GM19324 (cell line): ENCODE measurements at regions not wholly inside any gene's neighbourhood (a gene's known extent, or its start where the extent isn't known, plus 50 kb on each side); places are given as distances from the start of the nearest gene placed in this dataset.

ENCODE experiments used
- ATAC-seq: cut with Tn5 transposase; IDR thresholded peaks from one replicate; pipeline ENCODE4 v1.9.1; 2021; ENCODE audit warnings: mild to moderate bottlenecking, moderate library complexity; ENCODE audit not compliant: unreplicated experiment, low FRiP score

DNA sequence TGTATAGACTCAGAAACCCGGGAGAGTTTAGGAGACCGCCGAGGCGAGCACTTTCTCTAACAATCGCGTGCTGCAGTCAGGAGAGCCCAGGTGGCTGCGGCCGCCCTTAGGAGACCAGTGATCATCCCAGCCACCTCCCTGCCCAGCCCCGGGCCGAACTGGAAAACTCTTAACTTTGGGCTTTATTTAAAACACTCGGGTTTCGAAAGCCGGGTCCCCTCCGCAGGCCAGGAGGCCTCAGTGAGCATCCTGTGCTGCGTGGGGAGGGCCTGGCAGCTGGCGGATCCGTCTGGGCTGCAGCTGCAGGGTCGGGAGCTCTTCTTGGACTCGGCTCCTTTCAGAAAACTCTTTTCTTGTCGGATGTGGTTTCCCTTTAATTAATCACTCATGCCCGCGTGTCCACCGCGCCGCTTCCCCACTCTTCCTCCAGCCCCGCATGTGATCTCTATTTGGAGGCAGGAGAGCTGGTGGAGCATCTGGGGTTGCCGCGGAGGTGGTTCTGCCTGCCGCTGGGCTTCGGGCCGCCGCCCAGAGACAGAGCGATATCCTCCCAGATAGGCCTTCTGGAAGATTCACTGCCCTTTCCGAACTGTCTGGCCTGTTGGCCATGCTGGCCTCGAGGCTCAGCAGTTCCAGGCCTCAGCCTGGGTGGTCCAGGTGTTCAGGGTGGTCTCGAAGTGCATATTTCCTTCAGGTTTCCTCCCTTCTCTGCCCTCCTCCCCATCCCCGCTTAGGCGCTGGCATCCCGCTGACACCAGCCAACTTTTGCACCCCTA is 59.5 kb downstream of the TMEM174 start:
- ATAC-seq: no peak

DNA sequence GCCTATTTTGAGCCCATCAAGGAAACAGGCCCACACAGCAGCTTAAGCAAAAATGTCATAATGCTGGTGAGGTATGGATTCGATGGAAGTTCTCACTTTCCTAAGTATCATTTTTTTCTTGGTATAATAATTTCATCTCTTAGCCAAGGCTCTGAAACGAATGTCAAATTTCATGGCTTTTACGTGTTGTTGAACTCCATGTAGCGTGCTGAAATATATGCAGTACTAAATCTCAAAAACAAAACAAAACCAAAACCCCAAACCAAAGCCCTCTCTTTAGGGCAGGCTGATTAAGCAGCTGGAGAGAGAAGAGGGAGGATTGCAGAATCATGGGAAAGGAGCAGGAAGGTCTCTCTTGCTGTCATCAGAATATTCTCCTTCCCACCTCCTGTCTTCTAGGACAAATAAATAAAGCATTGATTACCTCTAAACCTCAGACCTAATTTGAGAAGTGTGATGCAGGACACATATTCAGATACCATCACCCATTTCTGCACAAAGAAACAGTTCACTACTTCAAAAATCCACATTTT is 58.3 kb downstream of the TMEM174 start:
- ATAC-seq: no peak

DNA sequence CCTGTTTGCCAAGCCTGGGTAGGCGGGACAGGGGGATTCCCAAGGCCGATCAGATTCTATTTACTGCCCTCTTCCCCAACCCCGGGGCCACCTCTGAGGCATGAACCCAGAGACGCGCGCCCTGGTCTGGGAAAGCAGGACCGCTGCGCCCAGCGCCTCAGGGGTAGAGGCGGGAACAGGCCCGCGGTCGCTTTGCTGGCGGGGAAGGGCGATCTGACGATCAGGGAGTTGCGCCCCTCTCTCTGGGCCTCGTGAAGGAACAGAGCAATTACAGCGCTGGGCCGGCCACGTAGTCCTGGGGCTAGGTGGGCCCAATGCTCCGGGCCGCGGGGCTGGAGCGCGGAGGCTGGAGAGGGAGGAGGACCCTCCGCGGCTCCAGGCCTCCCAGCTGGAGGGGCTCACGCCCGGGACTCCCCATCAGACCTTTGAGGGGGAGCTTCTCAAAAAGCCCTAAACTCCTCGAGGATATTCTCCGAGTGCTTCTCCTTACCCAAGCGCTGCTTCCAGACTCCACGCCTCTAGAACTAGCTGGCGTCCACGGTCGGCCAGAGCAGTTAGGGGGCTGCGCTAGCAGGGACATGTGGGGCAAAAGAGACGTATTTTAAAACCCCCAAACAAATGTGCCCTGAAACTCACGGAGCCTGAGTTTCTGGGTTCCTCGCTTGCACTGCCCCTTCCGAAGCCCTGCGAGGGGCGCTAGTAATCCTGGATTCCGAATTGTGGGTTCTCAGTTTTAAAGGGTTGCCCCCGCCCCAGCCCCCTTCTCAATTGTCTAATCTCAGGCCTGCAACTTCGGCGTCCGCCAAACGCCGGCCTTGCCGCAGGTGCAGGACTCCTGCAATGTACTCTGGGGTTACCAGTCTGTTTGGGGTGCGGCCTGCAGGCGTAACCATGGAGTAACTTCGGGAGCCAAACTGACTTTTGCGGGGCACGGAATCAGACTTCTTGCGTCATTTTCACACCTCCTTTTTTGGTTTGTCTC is 57.6 kb downstream of the TMEM174 start:
- no peak for ATAC-seq

DNA sequence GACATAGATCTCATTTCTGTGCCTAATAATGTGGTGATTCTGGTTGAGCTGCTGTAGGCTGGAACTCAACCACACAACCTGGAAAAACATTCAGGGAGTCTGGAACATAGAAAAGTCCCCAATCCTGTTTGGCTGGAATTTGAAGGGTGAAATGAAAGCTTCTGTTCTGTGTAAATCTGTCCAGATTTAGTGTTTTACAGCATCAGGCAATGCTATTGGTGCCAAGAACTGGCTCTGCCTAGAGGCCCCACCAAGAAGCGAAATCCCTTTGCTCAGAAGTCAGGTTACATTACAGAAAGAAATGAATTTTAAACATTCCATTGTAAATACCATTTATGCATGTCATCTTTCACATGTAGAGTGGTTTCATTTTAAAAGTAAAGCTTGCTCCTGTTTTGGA is 56.3 kb downstream of the TMEM174 start:
- no peak for ATAC-seq

DNA sequence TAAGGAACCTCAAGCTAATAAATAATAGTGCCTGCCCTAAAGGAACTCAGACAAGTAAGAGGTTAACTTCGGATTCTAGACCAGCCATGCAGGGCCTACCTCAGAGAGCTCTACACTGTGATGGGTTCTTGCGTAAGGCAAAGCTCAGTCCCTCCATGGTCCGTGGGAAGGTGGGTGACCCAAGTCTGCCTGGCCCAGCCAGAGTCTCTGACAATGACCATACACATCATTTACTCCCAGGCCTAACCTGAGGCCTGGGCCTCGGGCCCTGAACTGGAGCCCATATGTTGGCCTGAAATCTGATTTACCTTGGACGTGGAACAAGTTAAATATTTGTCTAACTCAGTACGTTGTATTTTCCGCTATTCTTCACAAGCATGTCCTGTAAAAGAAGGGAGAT is 55.1 kb downstream of the TMEM174 start:
- no peak for ATAC-seq
